ENCODE measurements at regions not wholly inside any gene's neighbourhood (a gene's known extent, or its start where the extent isn't known, plus 50 kb on each side); places are given as distances from the start of the nearest gene placed in this dataset.
"Not testable (repeated sequence)": the region's sequence is repeated elsewhere in the genome, so short reads cannot be mapped to it uniquely, and the experiment has no call there.

GRCh38 chr11:42906226-42906625, 405.6 kb upstream of the API5 start:
- DNase-seq (ENCODE audit: low read depth in 4 of 4, low spot score in 3 of 4), result no peak

- DNase-seq (ENCODE audit: low read depth in 4 of 4, low spot score in 3 of 4), result no peak
Observed at GRCh38 chr11:42913731-42914130, 398.1 kb upstream of the API5 start.

DNA sequence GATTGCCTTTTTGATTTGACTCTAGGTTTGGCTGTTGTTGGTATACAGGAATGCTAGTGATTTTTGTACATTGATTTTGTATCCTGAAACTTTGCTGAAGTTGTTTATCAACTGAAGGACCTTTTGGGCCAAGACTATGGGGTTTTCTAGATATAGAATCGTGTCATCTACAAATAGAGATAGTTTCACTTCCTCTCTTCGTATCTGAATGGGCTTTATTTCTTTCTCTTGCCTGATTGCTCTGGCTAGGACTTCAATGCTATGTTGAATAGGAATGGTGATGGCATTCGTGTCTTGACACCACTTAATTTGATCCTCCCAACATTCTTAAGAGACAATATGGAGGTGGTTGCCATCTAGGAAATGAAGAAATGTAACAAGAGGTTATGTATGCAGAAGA, 388.1 kb upstream of the API5 start:
- no peak for DNase-seq (ENCODE audit: low read depth in 4 of 4, low spot score in 3 of 4)

GRCh38 chr11:42925916-42926315, 385.9 kb upstream of the API5 start:
- no peak for DNase-seq (ENCODE audit: low read depth in 4 of 4, low spot score in 3 of 4)

- no peak for DNase-seq (ENCODE audit: low read depth in 4 of 4, low spot score in 3 of 4)
Observed at GRCh38 chr11:42947405-42947804, 364.4 kb upstream of the API5 start.

GRCh38 chr11:42949738-42950376, 361.9 kb upstream of the API5 start:
- not testable (repeated sequence) for DNase-seq (ENCODE audit: low read depth in 4 of 4, low spot score in 3 of 4)

DNA sequence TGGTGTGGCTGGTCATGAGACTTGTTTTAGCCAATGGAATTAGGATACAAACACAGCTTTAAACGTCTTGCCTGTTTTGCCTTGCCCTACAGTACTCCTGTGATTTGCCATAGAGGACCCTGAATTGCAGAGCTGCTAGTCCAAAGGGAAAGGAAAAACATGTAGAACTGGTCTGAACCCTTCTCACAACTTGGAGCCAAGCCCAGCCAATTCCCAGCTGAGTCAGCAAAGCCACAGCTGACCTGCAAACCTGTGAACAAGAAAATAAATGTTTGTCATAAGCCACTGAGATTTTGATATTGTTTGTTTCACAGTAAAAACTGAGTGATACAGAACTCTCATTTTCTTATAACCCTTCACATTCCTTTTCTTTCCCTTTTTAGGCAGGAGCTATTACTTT, 360.5 kb upstream of the API5 start:
- DNase-seq (ENCODE audit: low read depth in 4 of 4, low spot score in 3 of 4), result no peak

GRCh38 chr11:42957831-42958230, 354.0 kb upstream of the API5 start:
- DNase-seq (ENCODE audit: low read depth in 4 of 4, low spot score in 3 of 4), result no peak

- no peak for DNase-seq (ENCODE audit: low read depth in 4 of 4, low spot score in 3 of 4)
Observed at GRCh38 chr11:42958635-42959034, 353.2 kb upstream of the API5 start.

- no peak for DNase-seq (ENCODE audit: low read depth in 4 of 4, low spot score in 3 of 4)
Observed at GRCh38 chr11:42960521-42961088, 351.2 kb upstream of the API5 start.

DNA sequence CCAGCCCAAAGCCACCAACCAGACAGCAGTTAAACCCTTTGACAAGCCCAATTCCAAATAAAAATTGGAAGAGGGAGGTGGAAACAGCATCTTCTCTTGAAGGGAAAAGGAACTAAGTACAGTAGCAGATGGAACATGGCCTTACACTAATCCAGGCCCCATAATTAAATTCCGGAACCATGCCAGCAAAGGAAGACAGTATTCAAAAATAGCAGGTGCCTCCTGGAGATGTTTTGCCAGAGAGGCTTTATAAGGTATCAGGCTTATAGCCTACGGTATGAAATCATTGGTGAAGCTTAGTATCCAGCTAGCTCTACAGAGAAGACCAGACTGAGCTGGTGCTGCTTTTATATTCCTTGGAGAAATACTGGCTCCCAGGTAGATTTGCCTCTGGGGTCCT, 344.1 kb upstream of the API5 start:
- DNase-seq (ENCODE audit: low read depth in 4 of 4, low spot score in 3 of 4), result no peak

- no peak for DNase-seq (ENCODE audit: low read depth in 4 of 4, low spot score in 3 of 4)
Observed at GRCh38 chr11:42972741-42973140, 339.1 kb upstream of the API5 start.

DNA sequence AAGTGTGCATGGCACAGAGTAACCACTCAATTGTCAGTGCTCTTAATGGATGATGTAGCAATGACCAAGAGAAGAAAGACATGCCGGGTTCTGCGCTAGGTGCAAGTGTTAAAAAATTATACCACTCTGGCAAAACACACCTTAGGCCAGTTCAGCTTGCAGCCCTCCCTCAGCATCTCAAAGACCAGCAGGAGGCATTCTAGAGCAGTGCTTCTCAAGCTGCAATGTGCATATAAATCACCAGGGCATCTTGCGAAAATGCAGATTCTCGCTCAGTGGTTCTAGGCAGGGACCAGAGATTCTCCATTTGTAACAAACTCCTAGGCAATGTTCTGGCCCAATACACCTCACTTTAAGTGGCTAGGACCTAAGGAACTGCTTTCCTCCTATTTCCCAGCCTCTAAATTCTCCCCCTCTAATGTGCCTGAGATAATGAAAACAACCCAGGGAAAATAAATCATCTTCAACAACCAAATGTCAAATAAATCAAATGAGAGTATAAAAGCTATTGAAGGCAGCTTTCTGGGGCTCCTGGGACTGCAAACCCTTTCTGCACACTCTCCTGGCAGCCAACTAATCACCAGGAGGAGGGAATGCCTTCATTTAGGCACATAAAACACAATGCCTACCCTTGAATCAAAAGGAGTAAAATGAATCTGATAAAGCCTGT, 337.2 kb upstream of the API5 start:
- no peak for DNase-seq (ENCODE audit: low read depth in 4 of 4, low spot score in 3 of 4)

- DNase-seq (ENCODE audit: low read depth in 4 of 4, low spot score in 3 of 4), result no peak
Observed at GRCh38 chr11:42975180-42975529, 336.6 kb upstream of the API5 start.

DNA sequence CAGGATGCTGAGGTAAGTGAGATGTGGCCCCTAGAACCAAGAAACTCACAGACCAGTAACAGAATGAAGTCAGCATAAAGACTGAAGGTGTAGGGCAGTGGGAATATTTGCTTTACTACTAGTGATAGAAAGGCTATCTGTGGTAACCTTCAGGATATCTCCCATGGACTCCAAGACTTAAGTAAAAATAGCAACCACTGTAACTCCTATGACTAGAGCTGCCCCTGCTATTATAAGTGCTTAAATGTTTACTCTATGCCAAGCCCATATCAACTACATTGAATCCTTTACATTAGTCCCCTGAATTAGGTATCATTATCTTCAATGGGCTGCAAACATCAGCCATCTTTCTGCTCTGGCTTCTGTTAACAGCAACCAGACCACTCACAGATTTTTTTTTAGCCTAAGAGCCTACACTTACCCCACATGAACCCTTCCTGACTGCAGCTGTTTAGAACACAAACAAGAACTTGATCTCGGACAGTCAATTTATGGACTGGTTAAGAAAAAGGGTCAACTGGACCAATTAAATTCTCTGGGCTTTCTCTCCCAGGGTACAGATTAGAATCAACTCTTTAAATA, 335.1 kb upstream of the API5 start:
- DNase-seq (ENCODE audit: low read depth in 4 of 4, low spot score in 3 of 4), result no peak

GRCh38 chr11:42992594-42992993, 319.2 kb upstream of the API5 start:
- no peak for DNase-seq (ENCODE audit: low read depth in 4 of 4, low spot score in 3 of 4)

GRCh38 chr11:42996421-42997307, 315.1 kb upstream of the API5 start:
- no peak for DNase-seq (ENCODE audit: low read depth in 4 of 4, low spot score in 3 of 4)

DNA sequence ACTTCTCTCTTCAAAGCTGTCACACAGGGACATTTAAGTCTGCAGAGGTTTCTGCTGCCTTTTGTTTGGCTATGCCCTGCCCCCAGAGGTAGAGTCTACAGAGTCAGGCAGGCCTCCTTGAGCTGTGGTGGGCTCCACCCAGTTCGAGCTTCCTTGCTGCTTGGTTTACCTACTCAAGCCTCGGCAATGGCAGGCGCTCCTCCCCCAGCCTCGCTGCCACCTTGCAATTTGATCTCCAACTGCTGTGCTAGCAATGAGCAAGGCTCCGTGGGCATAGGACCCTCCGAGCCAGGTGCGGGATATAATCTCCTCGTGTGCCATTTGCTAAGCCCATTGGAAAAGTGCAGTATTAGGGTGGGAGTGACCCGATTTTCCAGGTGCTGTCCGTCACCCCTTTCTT, 306.9 kb upstream of the API5 start:
- not testable (repeated sequence) for DNase-seq (ENCODE audit: low read depth in 4 of 4, low spot score in 3 of 4)

GRCh38 chr11:43010042-43010441, 301.8 kb upstream of the API5 start:
- DNase-seq (ENCODE audit: low read depth in 4 of 4, low spot score in 3 of 4), result no peak

DNA sequence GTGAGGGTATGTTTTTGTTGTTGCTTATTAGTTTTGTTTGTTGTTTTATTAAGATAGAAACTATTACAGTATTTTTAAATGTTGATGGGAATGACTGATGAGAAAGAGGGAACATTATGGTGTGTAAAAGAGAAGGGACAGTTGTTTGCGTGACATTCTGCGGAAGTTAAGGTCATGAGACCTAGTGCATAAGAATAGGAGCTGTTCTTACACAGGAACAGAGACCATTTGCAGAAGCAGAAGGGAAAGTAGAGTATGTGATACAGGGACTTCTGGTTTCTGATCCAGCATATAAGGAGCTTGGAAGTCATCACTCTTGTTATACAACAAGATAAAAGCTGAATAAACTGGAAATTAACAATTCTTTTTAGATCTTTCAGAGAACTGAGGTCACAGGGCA, 299.2 kb upstream of the API5 start:
- DNase-seq (ENCODE audit: low read depth in 4 of 4, low spot score in 3 of 4), result no peak

DNA sequence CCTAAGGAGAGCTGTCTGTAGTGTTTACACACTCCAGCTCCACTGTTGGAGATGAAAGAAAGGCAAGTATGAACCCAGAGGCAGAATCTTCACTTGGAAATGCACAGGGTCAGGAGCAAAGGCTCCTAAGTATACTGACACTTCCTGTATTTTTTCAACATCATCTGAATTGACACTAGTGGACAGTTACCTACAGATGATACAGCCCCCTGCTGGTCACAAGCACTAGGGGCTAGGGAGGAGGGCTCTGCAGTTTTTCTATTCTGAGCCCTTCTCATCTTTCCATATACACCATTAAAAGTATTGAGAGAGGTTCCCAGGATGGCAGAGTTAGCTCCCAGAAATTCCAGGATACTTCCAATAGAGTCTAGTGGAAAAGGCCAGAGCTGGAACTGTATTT, 290.3 kb upstream of the API5 start:
- DNase-seq (ENCODE audit: low read depth in 4 of 4, low spot score in 3 of 4), result no peak

Data from right renal pelvis (tissue), 4 donors.